ENCODE measurements at regions not wholly inside any gene's neighbourhood (a gene's known extent, or its start where the extent isn't known, plus 50 kb on each side); places are given as distances from the start of the nearest gene placed in this dataset.

DNA sequence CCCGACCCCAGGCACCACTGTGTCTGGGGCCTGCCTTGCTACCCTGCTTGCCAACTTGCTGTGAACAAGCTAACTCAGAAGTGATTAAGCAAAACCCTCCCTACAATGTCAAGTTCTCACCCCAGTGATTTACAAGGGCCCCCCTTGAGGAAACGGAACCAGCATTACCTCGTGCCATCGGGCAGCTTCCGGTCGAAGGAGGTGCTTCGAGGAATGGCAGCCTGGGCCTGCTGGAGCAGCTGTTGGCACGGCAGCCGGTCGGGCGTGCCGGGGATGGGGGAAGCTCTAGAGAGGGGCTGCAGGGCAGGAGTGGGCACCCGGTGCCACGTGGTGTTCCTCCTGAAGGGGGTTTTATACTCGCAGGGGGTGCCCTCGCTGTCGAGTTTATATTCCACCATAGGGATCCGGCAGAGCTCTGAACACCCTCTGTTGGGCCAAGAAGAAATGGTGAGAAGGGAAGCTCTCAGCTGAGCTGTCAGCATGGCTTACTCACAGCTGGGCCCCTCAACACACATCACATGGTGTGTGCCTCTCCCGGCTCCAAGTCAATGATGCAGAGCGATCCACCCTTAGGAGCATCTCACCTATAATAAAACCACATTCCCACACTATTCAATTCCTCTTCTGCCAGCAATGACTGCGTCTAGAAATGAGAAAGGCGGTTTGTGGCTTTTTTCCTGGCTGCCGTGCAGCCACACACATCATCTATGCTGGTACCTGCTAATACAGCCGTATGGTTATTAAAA, 184.4 kb downstream of the SIPA1L2 start:
- TF ChIP-seq GATA3 (IDR thresholded peaks at IDR 0.05; ENCODE audit: low read depth, low read length), result no peak
- no peak for TF ChIP-seq GATA2 (IDR thresholded peaks at IDR 0.05; ENCODE audit: low read depth, low read length)

DNA sequence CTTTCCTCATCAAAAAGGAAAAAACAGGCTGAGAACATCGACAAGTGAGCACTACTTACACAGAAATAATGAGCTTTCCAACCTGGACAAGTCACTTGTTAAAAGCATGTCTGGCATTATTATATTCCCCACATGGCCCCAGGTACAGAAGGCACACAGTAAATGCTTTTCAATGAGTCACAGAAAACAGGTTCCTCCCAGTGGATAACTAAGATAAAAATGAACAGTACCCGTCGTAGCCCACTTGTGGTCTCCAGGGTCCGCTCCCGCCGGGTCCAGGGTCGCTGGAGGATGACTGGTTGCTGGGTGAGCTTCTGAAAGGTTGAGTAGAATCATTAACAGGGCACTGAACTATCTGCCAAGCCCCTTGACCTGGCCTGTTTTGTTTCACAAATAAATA, 186.6 kb downstream of the SIPA1L2 start:
- TF ChIP-seq GATA3 (IDR thresholded peaks at IDR 0.05; ENCODE audit: low read depth, low read length), result no peak
- no peak for TF ChIP-seq GATA2 (IDR thresholded peaks at IDR 0.05; ENCODE audit: low read depth, low read length)

DNA sequence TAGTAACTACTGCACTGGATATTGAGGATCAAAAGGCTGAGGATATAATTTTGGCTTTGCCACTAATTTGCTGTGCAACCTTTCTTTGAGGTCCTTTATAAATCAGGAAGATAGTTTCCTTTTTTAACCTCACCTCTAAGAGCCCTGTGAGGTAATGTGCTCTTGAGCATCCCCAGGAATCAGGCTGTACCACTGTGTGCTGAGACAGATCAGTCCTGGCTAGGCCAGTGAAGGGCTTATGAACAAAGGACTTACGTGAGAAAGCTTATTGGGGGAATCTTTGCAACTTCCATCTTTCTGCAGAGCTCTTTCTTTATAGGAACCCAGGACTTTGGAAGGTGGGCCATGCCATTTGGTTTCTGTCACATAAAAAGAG, 188.9 kb downstream of the SIPA1L2 start:
- no peak for TF ChIP-seq GATA3 (IDR thresholded peaks at IDR 0.05; ENCODE audit: low read depth, low read length)
- TF ChIP-seq GATA2 (IDR thresholded peaks at IDR 0.05; ENCODE audit: low read depth, low read length), result no peak

DNA sequence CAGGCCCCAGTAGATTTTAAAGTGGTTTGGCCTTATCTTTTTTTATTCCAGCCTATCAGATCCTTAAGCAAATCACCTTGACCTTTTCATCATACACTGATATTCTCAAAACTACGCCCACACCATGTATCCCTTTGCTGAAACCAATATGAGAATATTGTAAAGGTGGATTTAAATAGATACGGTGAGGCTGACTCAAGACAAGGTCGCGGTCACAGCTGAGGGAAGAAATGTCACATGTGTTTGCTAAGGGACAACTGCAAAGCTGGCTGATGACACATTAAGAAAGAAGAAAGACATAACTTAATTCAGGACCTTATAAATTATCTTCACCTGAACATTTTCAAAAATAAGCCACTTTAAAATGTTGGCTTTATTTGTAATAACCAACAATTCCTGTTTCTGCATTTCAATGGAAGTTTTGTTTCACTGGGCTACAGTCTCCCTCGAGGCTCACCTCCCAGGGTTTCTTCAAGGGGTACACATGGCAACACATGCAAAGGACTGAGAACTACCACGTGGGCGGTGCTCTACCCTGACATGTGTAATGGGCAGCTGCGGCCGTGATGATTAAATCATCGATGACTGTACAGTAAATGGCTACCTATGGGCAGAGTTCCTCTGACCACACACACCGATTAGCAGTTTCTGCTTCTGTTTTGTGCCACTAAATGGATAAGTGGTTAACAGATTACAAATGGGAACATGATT, 189.5 kb downstream of the SIPA1L2 start:
- TF ChIP-seq GATA2 (IDR thresholded peaks at IDR 0.05; ENCODE audit: low read depth, low read length), result no peak
- no peak for TF ChIP-seq GATA3 (IDR thresholded peaks at IDR 0.05; ENCODE audit: low read depth, low read length)

DNA sequence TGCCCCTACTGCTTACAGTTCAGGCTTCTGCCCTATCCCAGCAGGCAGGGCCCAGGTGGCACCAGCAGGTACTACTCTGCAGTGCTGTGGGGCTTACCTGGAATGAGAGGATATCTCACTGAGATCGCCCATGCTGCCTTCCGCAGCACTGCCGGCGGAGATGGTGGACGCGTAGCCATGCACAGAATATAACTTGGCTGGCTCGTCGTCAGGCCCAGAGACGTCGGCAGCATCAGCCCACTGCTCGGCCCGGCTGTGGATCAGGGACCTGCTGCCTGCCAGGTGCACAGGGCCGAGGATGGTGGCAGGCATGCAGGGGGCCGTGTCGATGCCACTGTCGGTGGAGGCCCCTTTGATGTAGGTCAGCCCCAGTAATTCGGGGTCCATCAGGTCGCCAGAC, 190.9 kb downstream of the SIPA1L2 start:
- no peak for TF ChIP-seq GATA3 (IDR thresholded peaks at IDR 0.05; ENCODE audit: low read depth, low read length)
- TF ChIP-seq GATA2 (IDR thresholded peaks at IDR 0.05; ENCODE audit: low read depth, low read length), result no peak

GRCh38 chr1:232438476-232438875, 191.5 kb downstream of the SIPA1L2 start:
- no peak for TF ChIP-seq GATA3 (IDR thresholded peaks at IDR 0.05; ENCODE audit: low read depth, low read length)

DNA sequence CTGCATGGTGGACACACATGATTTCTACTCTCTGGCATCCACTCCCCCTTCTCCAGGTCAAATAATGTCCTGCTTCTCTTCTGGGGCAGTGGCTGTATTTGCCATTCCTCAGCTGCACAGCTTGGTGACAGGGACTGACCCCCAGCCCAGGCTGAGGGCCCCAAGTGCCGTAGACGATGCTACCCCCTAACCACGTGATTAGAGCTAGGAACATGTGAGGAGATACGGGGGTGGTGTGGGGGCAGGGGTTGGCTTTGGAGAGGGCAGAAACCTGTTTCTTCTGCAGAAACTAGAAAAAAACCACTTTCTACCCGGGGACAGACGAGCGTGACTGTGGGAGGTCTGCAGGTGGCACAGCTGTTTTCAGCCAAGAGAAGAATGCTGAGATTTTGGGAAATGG, 192.4 kb downstream of the SIPA1L2 start:
- TF ChIP-seq GATA3 (IDR thresholded peaks at IDR 0.05; ENCODE audit: low read depth, low read length) (no peak), GATA2 (IDR thresholded peaks at IDR 0.05; ENCODE audit: low read depth, low read length) (no peak)

GRCh38 chr1:232435729-232436128, 194.2 kb downstream of the SIPA1L2 start:
- TF ChIP-seq GATA3 (IDR thresholded peaks at IDR 0.05; ENCODE audit: low read depth, low read length) (no peak), GATA2 (IDR thresholded peaks at IDR 0.05; ENCODE audit: low read depth, low read length) (no peak)

DNA sequence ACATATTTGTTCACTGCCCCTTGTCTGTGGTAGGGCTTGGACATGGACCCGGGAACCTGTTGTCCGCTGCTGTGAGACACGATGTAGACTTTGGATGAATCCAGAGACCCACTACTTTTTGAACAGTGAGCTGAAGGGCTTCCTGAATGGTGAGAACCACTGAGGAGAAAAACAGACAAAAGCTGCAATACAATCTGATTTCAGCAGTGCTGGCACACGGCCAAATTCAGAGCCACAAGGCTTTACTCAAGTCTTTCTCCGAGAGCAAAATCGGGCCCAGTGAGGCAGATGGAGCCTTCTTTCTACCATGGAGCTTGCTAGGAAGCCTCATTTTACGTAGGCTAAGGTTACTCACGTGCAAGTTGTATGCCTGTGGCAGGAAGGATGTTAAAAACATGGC, 197.6 kb downstream of the SIPA1L2 start:
- TF ChIP-seq GATA2 (IDR thresholded peaks at IDR 0.05; ENCODE audit: low read depth, low read length) (peak; percentile 38; the same call in 1 of the 2 replicates), GATA3 (IDR thresholded peaks at IDR 0.05; ENCODE audit: low read depth, low read length) (no peak)

GRCh38 chr1:232431748-232432147, 198.2 kb downstream of the SIPA1L2 start:
- TF ChIP-seq GATA2 (IDR thresholded peaks at IDR 0.05; ENCODE audit: low read depth, low read length) (no peak), GATA3 (IDR thresholded peaks at IDR 0.05; ENCODE audit: low read depth, low read length) (no peak)

GRCh38 chr1:232431326-232431725, 198.6 kb downstream of the SIPA1L2 start:
- no peak for TF ChIP-seq GATA3 (IDR thresholded peaks at IDR 0.05; ENCODE audit: low read depth, low read length)
- no peak for TF ChIP-seq GATA2 (IDR thresholded peaks at IDR 0.05; ENCODE audit: low read depth, low read length)

DNA sequence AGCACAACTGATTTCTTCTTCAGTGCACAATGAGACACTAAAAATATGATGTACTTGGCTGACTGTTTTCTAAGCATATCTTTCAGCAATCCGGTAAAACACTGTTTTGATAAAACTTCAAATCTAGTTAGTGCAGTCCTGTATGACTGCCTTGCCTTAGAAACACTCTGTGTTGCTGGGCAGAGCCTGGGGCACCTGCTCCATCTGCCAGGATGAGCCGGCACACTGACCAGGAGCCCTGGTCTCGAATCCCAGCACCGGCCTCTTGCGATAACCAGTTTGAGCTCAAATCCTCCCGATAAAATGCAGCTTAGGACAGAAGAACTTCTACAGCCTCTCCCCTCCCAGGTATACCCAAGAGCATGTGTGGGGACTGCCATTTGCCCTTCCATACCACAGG, 199.5 kb downstream of the SIPA1L2 start:
- TF ChIP-seq GATA2 (IDR thresholded peaks at IDR 0.05; ENCODE audit: low read depth, low read length) (0 out of 2 replicates have a peak, but pooled peaks have one; percentile 19), GATA3 (IDR thresholded peaks at IDR 0.05; ENCODE audit: low read depth, low read length) (no peak)

DNA sequence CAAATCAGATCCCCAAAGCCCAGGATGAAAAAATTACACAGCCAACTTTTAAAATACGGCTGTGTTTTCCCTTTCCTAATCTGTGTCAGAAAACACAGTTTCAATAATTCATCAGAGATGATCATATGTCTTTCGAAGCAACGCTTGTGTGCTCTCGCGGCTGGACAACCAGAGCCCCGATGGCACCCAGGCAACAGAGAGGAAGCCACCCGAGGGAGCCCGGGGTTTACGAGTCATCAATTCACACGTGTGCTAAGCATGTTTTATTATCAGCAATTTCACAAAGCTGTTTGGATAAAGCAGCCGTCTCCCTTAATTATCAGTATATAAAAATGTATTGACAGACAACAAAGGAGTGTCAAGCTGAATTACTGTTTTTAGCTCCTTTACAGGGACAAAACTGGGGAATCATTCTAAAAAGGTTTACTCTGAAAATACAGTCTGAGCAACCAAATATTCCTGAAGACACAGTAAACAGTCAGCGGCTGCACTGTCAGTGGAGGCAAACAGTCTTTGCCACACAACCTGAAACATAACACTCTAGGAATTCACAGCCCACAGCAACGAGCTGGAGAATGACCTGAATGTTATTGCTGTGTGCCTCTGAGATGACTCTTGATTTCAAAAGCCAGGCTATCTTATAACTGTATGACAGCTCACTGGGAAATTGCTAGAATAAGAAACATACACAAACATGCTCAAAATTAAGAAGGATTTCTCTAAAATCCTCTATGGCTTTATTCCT, 201.0 kb downstream of the SIPA1L2 start:
- TF ChIP-seq GATA2 (IDR thresholded peaks at IDR 0.05; ENCODE audit: low read depth, low read length) (no peak), GATA3 (IDR thresholded peaks at IDR 0.05; ENCODE audit: low read depth, low read length) (no peak)

- no peak for TF ChIP-seq GATA3 (IDR thresholded peaks at IDR 0.05; ENCODE audit: low read depth, low read length)
- TF ChIP-seq GATA2 (IDR thresholded peaks at IDR 0.05; ENCODE audit: low read depth, low read length), result no peak
Observed at GRCh38 chr1:232428036-232428645, 201.8 kb downstream of the SIPA1L2 start.

Data from SH-SY5Y (cell line).